ENCODE measurements at regions not wholly inside any gene's neighbourhood (a gene's known extent, or its start where the extent isn't known, plus 50 kb on each side); places are given as distances from the start of the nearest gene placed in this dataset.
A peak's percentile ranks its signal among the peaks of the same experiment; 100 is the strongest.
"Not testable (repeated sequence)": the region's sequence is repeated elsewhere in the genome, so short reads cannot be mapped to it uniquely, and the experiment has no call there.

DNA sequence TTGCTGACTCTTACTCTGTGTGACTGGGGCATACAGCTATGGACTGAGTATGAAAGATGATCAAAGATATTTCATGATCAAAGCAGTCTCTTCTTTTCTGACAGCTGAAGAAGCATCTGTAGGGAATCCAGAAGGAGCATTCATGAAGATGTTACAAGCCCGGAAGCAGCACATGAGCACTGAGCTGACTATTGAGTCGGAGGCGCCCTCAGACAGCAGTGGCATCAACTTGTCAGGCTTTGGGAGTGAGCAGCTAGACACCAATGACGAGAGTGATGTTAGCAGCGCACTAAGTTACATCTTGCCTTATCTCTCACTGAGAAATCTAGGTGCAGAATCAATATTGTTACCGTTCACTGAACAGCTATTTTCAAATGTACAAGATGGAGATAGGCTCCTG is 154.4 kb downstream of the GOSR1 start:
- H3K4me1 ChIP-seq (ENCODE audit: control extremely low read depth in 1 of 4, control insufficient read depth in 4 of 4, insufficient read depth in 4 of 4, low read length in 3 of 4); H3K27me3 ChIP-seq (replicated peaks in 2 of 5; ENCODE audit: control insufficient read depth in 4 of 5, insufficient read depth in 5 of 5, low read length in 4 of 5); H3K9me3 ChIP-seq (ENCODE audit: control extremely low read depth in 1 of 5, control insufficient read depth in 4 of 5, insufficient read depth in 2 of 5, low read depth in 1 of 5, low read length in 4 of 5); DNase-seq; H3K36me3 ChIP-seq (ENCODE audit: control insufficient read depth in 4 of 4, insufficient read depth in 4 of 4, low read length in 3 of 4); H3K4me3 ChIP-seq (ENCODE audit: control insufficient read depth in 1 of 7, extremely low read depth in 1 of 7, insufficient read depth in 4 of 7, low read depth in 2 of 7, low read length in 6 of 7); POLR2A ChIA-PET; H3K27ac ChIP-seq (ENCODE audit: insufficient read depth in 1 of 2, low read depth in 1 of 2, low read length in 2 of 2, poor library complexity in 1 of 2, severe bottlenecking in 2 of 2); CTCF ChIA-PET: not testable (repeated sequence)
- WGBS (ENCODE audit: insufficient coverage): 100% methylated on average over 4 of the region's 6 CpGs

DNA sequence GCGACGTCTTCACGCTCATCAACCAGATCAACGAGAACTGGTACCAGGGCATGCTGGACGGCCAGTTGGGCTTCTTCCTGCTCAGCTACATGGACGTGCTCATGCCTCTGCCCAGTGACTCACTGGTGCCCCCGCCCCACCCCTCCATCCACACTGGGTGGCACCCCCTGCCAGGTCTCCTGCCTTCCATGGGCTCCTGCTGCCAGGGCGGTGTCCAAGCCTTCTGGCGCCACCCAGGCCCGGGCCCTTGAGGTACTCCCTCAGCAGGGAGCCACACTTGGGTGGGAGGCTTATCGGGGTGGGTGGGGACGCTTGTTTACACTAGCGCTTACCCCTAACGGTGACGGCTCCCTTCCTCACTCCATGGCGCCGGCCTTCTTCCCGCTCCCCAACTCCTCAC is 148.2 kb downstream of the GOSR1 start:
- CTCF ChIA-PET; H3K4me1 ChIP-seq (ENCODE audit: control extremely low read depth in 1 of 4, control insufficient read depth in 4 of 4, insufficient read depth in 4 of 4, low read length in 3 of 4); H3K9me3 ChIP-seq (ENCODE audit: control extremely low read depth in 1 of 5, control insufficient read depth in 4 of 5, insufficient read depth in 2 of 5, low read depth in 1 of 5, low read length in 4 of 5); POLR2A ChIA-PET; H3K27me3 ChIP-seq (replicated peaks in 2 of 5; ENCODE audit: control insufficient read depth in 4 of 5, insufficient read depth in 5 of 5, low read length in 4 of 5); H3K27ac ChIP-seq (ENCODE audit: insufficient read depth in 1 of 2, low read depth in 1 of 2, low read length in 2 of 2, poor library complexity in 1 of 2, severe bottlenecking in 2 of 2); H3K36me3 ChIP-seq (ENCODE audit: control insufficient read depth in 4 of 4, insufficient read depth in 4 of 4, low read length in 3 of 4); H3K4me3 ChIP-seq (ENCODE audit: control insufficient read depth in 1 of 7, extremely low read depth in 1 of 7, insufficient read depth in 4 of 7, low read depth in 2 of 7, low read length in 6 of 7); DNase-seq: not testable (repeated sequence)
- WGBS (ENCODE audit: insufficient coverage): 100% methylated on average over 6 of the region's 18 CpGs

DNA sequence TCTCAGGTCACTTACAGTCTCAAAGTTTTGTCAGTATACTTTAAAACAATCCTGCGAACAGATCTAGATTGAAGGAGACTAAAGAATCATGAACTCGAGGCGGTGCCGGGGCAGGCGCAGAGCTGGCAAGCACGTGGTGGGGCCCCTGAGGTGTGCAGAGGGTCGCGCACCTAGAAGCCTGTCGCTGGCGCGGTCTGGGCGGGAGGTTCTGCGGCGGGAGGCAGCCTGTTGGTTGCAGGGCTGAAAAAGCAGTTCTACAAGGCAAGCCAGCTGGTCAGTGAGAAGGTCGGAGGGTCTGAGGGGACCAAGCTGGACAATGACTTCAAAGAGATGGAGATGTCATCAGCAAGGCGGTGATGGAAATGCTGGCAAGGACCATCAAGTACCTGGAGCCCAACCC is 147.0 kb downstream of the GOSR1 start:
- CTCF ChIA-PET; H3K9me3 ChIP-seq (ENCODE audit: control extremely low read depth in 1 of 5, control insufficient read depth in 4 of 5, insufficient read depth in 2 of 5, low read depth in 1 of 5, low read length in 4 of 5); H3K27me3 ChIP-seq (replicated peaks in 2 of 5; ENCODE audit: control insufficient read depth in 4 of 5, insufficient read depth in 5 of 5, low read length in 4 of 5); H3K36me3 ChIP-seq (ENCODE audit: control insufficient read depth in 4 of 4, insufficient read depth in 4 of 4, low read length in 3 of 4); H3K27ac ChIP-seq (ENCODE audit: insufficient read depth in 1 of 2, low read depth in 1 of 2, low read length in 2 of 2, poor library complexity in 1 of 2, severe bottlenecking in 2 of 2); POLR2A ChIA-PET; H3K4me3 ChIP-seq (ENCODE audit: control insufficient read depth in 1 of 7, extremely low read depth in 1 of 7, insufficient read depth in 4 of 7, low read depth in 2 of 7, low read length in 6 of 7); H3K4me1 ChIP-seq (ENCODE audit: control extremely low read depth in 1 of 4, control insufficient read depth in 4 of 4, insufficient read depth in 4 of 4, low read length in 3 of 4); DNase-seq: not testable (repeated sequence)
- WGBS (ENCODE audit: insufficient coverage): 99% methylated on average over 11 of the region's 16 CpGs

DNA sequence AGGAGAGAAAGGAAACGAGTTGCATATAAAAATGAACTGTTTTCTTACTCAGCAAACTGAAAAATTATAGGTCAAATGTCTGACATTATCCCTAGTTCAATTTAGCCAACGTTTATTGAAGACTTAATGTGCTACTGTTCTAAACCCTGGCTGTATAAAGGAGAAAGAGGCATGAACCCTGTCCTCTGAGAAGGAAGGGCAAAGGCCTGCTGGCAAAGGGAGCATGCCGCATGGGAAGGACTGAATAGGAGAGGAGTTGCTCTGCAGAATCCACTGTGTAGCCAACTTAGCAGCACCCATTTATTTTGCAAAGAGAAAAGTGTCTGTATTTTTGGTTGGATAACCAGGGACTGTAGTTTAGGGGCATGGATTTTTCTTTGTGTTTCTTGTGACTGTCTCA is 132.5 kb downstream of the GOSR1 start:
- H3K9me3 ChIP-seq (ENCODE audit: control extremely low read depth in 1 of 5, control insufficient read depth in 4 of 5, insufficient read depth in 2 of 5, low read depth in 1 of 5, low read length in 4 of 5); H3K4me1 ChIP-seq (ENCODE audit: control extremely low read depth in 1 of 4, control insufficient read depth in 4 of 4, insufficient read depth in 4 of 4, low read length in 3 of 4); POLR2A ChIA-PET; H3K4me3 ChIP-seq (ENCODE audit: control insufficient read depth in 1 of 7, extremely low read depth in 1 of 7, insufficient read depth in 4 of 7, low read depth in 2 of 7, low read length in 6 of 7); DNase-seq; CTCF ChIA-PET; H3K27ac ChIP-seq (ENCODE audit: insufficient read depth in 1 of 2, low read depth in 1 of 2, low read length in 2 of 2, poor library complexity in 1 of 2, severe bottlenecking in 2 of 2); H3K27me3 ChIP-seq (replicated peaks in 2 of 5; ENCODE audit: control insufficient read depth in 4 of 5, insufficient read depth in 5 of 5, low read length in 4 of 5); H3K36me3 ChIP-seq (ENCODE audit: control insufficient read depth in 4 of 4, insufficient read depth in 4 of 4, low read length in 3 of 4): not testable (repeated sequence)
- no CpG with 5 or more reads among the region's 3 CpGs for WGBS (ENCODE audit: insufficient coverage)

DNA sequence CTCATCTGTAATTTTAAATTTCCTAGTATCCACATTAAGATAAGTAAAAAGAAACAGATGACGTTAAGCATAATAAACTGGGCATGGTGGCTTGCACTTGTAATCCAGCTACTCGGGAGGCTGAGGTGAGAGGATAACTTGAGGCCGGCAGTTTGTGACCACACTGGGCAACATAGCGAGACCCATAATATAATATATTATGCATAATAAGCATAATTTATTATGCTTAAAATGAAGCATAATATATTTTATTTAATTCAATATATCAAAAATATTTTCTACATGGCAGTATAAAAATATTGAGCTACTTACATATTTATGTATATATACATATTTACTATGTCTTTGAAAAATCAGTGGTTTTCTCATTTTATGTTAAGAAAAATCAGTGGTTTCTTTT is 128.3 kb downstream of the GOSR1 start:
- Histone ChIP-seq H3K9me3 (ENCODE audit: control extremely low read depth in 1 of 5, control insufficient read depth in 4 of 5, insufficient read depth in 2 of 5, low read depth in 1 of 5, low read length in 4 of 5) (no peaks in the 10 kb centered on the region), H3K27ac (ENCODE audit: insufficient read depth in 1 of 2, low read depth in 1 of 2, low read length in 2 of 2, poor library complexity in 1 of 2, severe bottlenecking in 2 of 2) (no peak overlapping the region), H3K4me1 (ENCODE audit: control extremely low read depth in 1 of 4, control insufficient read depth in 4 of 4, insufficient read depth in 4 of 4, low read length in 3 of 4) (peaks cover 4 to 9% (median 6%) of the 10 kb centered on the region in 4 experiments), H3K4me3 (ENCODE audit: control insufficient read depth in 1 of 7, extremely low read depth in 1 of 7, insufficient read depth in 4 of 7, low read depth in 2 of 7, low read length in 6 of 7) (no peak overlapping the region), H3K27me3 (replicated peaks in 2 of 5; ENCODE audit: control insufficient read depth in 4 of 5, insufficient read depth in 5 of 5, low read length in 4 of 5) (no peaks in the 10 kb centered on the region), H3K36me3 (ENCODE audit: control insufficient read depth in 4 of 4, insufficient read depth in 4 of 4, low read length in 3 of 4) (no peaks in the 10 kb centered on the region)
- CTCF ChIA-PET: no interaction called here
- no peak for DNase-seq
- POLR2A ChIA-PET: no interaction called here
- 100% methylated on average over 1 of the region's 4 CpGs for WGBS (ENCODE audit: insufficient coverage)

DNA sequence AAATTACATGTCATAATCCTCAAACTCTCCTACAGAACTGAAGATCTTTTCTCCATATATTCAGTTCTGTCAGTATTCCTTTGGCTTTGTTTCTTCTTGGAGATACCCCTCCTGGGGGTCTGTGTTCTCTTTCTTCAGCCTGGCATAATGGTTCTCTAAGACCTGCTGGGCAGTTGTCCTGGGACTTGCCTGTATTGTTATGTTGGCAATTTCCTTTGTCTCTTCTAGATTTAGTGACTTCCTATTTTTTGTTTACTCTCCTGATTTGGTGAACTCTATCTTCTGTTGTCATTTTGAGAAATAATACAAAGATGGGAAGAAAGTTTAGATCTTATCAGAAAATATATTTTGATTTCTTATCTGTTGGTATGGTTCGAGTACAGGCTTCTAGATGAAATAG is 127.8 kb downstream of the GOSR1 start:
- Histone ChIP-seq H3K27me3 (replicated peaks in 2 of 5; ENCODE audit: control insufficient read depth in 4 of 5, insufficient read depth in 5 of 5, low read length in 4 of 5) (no peaks in the 10 kb centered on the region), H3K27ac (ENCODE audit: insufficient read depth in 1 of 2, low read depth in 1 of 2, low read length in 2 of 2, poor library complexity in 1 of 2, severe bottlenecking in 2 of 2) (no peak overlapping the region), H3K9me3 (ENCODE audit: control extremely low read depth in 1 of 5, control insufficient read depth in 4 of 5, insufficient read depth in 2 of 5, low read depth in 1 of 5, low read length in 4 of 5) (no peaks in the 10 kb centered on the region), H3K4me1 (ENCODE audit: control extremely low read depth in 1 of 4, control insufficient read depth in 4 of 4, insufficient read depth in 4 of 4, low read length in 3 of 4) (peaks cover 4 to 9% (median 6%) of the 10 kb centered on the region in 4 experiments), H3K36me3 (ENCODE audit: control insufficient read depth in 4 of 4, insufficient read depth in 4 of 4, low read length in 3 of 4) (no peaks in the 10 kb centered on the region), H3K4me3 (ENCODE audit: control insufficient read depth in 1 of 7, extremely low read depth in 1 of 7, insufficient read depth in 4 of 7, low read depth in 2 of 7, low read length in 6 of 7) (no peak overlapping the region)
- no peak for DNase-seq
- POLR2A ChIA-PET: no interaction called here
- CTCF ChIA-PET: no interaction called here
- WGBS (ENCODE audit: insufficient coverage): no CpG with 5 or more reads among the region's 1 CpG

DNA sequence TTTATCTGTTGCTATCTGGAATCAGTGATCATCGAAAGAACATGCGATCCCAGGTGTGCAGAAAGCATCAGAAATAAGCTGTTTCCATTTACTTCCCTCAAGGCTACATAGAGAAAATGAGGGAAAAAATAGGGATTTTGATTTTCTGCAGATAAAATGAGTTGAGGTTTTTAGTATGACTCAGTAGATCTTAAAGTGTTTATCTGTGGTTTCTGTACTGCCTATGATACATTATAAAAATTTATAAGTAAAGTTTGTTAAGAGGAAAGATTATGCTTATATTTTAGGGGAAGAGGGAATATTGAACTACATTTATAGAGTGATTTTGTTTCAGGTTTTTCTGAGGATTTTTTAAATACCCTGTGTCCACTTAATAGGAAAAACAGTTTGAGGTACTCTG is 125.2 kb downstream of the GOSR1 start:
- H3K36me3 ChIP-seq (ENCODE audit: control insufficient read depth in 4 of 4, insufficient read depth in 4 of 4, low read length in 3 of 4); DNase-seq; CTCF ChIA-PET; H3K9me3 ChIP-seq (ENCODE audit: control extremely low read depth in 1 of 5, control insufficient read depth in 4 of 5, insufficient read depth in 2 of 5, low read depth in 1 of 5, low read length in 4 of 5); H3K27ac ChIP-seq (ENCODE audit: insufficient read depth in 1 of 2, low read depth in 1 of 2, low read length in 2 of 2, poor library complexity in 1 of 2, severe bottlenecking in 2 of 2); POLR2A ChIA-PET; H3K27me3 ChIP-seq (replicated peaks in 2 of 5; ENCODE audit: control insufficient read depth in 4 of 5, insufficient read depth in 5 of 5, low read length in 4 of 5): not testable (repeated sequence)
- peak overlapping the region in 1 of 7 experiments; percentile 42 for H3K4me3 ChIP-seq (ENCODE audit: control insufficient read depth in 1 of 7, extremely low read depth in 1 of 7, insufficient read depth in 4 of 7, low read depth in 2 of 7, low read length in 6 of 7)
- peaks cover 4 to 15% (median 12%) of the 10 kb centered on the region in 4 experiments for H3K4me1 ChIP-seq (ENCODE audit: control extremely low read depth in 1 of 4, control insufficient read depth in 4 of 4, insufficient read depth in 4 of 4, low read length in 3 of 4)
- no CpG with 5 or more reads among the region's 2 CpGs for WGBS (ENCODE audit: insufficient coverage)
